Central memory CD4-positive, alpha-beta T cell (primary cell): ENCODE measurements at regions not wholly inside any gene's neighbourhood (a gene's known extent, or its start where the extent isn't known, plus 50 kb on each side); places are given as distances from the start of the nearest gene placed in this dataset.
"Not testable (repeated sequence)": the region's sequence is repeated elsewhere in the genome, so short reads cannot be mapped to it uniquely, and the experiment has no call there.

Experiments
- DNase-seq: peaks from one replicate; pipeline ENCODE4 v3.0.0; 2022

- no peak for DNase-seq
Measured at GRCh38 chr4:138113819-138114400, 128.2 kb downstream of the SLC7A11 start.

- DNase-seq, result not testable (repeated sequence)
Measured at GRCh38 chr4:138112890-138113289, 129.3 kb downstream of the SLC7A11 start.

- no peak for DNase-seq
Measured at GRCh38 chr4:138112389-138112788, 129.8 kb downstream of the SLC7A11 start.

- no peak for DNase-seq
Measured at GRCh38 chr4:138111462-138112000, 130.6 kb downstream of the SLC7A11 start.

GRCh38 chr4:138110815-138111214 is 131.3 kb downstream of the SLC7A11 start:
- no peak for DNase-seq

GRCh38 chr4:138107023-138107422 is 135.1 kb downstream of the SLC7A11 start:
- DNase-seq, result no peak

- DNase-seq, result no peak
Measured at GRCh38 chr4:138105331-138105730, 136.8 kb downstream of the SLC7A11 start.

- DNase-seq, result no peak
Measured at GRCh38 chr4:138104284-138104680, 137.9 kb downstream of the SLC7A11 start.

GRCh38 chr4:138103597-138104283 is 138.4 kb downstream of the SLC7A11 start:
- DNase-seq, result no peak

- DNase-seq, result no peak
Measured at GRCh38 chr4:138099385-138099784, 142.8 kb downstream of the SLC7A11 start.

GRCh38 chr4:138097912-138098600 is 144.1 kb downstream of the SLC7A11 start:
- no peak for DNase-seq

- no peak for DNase-seq
Measured at GRCh38 chr4:138096384-138097062, 145.6 kb downstream of the SLC7A11 start.

- DNase-seq, result no peak
Measured at GRCh38 chr4:138095378-138095777, 146.8 kb downstream of the SLC7A11 start.

GRCh38 chr4:138092060-138092459 is 150.1 kb downstream of the SLC7A11 start:
- DNase-seq, result no peak

- no peak for DNase-seq
Measured at GRCh38 chr4:138090918-138091676, 151.1 kb downstream of the SLC7A11 start.

GRCh38 chr4:138090150-138090917 is 151.8 kb downstream of the SLC7A11 start:
- DNase-seq, result peak; percentile 4

GRCh38 chr4:138088449-138089208 is 153.5 kb downstream of the SLC7A11 start:
- DNase-seq, result no peak

GRCh38 chr4:138087066-138087719 is 155.0 kb downstream of the SLC7A11 start:
- no peak for DNase-seq

- DNase-seq, result no peak
Measured at GRCh38 chr4:138086611-138087041, 155.5 kb downstream of the SLC7A11 start.

- DNase-seq, result no peak
Measured at GRCh38 chr4:138085736-138086305, 156.3 kb downstream of the SLC7A11 start.
